A673 (cell line): ENCODE measurements at regions not wholly inside any gene's neighbourhood (a gene's known extent, or its start where the extent isn't known, plus 50 kb on each side); places are given as distances from the start of the nearest gene placed in this dataset.

ENCODE experiments used
- EZH2 ChIP-seq: fragments of 200-600 bp; sonication (generic); IDR thresholded peaks from 2 replicates; pipeline ENCODE4 v1.6.1; 2017; ENCODE audit warnings: borderline replicate concordance, low read depth, mild to moderate bottlenecking, mixed read lengths, antibody characterized with exemption, low read length; ENCODE audit not compliant: poor library complexity, severe bottlenecking
- TF ChIP-seq, protein P1 (sequence below): fragments of 300-800, 200-600 bp; sonication (generic); conservative IDR thresholded peaks from 2 replicates; pipeline ENCODE4 v1.5.1; 2017; ENCODE audit warnings: low read depth, mild to moderate bottlenecking, antibody characterized with exemption, low read length, moderate library complexity, mixed read lengths

DNA sequence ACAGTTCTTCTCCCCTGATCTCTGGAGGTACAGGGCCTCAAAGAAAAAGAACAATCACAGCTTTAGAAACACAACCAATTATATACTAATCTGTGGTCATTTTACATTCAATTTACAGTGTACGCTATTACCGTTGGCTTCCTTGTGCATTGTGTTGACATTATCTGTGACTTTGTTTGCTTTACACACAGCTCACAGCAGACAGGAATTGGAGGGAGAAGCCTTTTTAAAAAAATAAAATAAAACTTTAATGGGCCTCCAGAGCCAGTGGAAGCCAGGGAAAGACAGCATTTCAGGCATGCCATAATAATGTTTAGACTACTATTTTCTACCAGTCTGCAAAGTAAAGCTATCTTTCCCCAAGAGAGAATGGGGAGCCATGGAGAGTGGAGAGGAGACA lies 179.0 kb upstream of the ADO start:
- TF ChIP-seq, protein P1, sequence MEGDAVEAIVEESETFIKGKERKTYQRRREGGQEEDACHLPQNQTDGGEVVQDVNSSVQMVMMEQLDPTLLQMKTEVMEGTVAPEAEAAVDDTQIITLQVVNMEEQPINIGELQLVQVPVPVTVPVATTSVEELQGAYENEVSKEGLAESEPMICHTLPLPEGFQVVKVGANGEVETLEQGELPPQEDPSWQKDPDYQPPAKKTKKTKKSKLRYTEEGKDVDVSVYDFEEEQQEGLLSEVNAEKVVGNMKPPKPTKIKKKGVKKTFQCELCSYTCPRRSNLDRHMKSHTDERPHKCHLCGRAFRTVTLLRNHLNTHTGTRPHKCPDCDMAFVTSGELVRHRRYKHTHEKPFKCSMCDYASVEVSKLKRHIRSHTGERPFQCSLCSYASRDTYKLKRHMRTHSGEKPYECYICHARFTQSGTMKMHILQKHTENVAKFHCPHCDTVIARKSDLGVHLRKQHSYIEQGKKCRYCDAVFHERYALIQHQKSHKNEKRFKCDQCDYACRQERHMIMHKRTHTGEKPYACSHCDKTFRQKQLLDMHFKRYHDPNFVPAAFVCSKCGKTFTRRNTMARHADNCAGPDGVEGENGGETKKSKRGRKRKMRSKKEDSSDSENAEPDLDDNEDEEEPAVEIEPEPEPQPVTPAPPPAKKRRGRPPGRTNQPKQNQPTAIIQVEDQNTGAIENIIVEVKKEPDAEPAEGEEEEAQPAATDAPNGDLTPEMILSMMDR, result no peak
- no peak for TF ChIP-seq EZH2
